AG09309 (cell line): ENCODE measurements at regions not wholly inside any gene's neighbourhood (a gene's known extent, or its start where the extent isn't known, plus 50 kb on each side); places are given as distances from the start of the nearest gene placed in this dataset.

Source experiments
- DNase-seq: peaks from one replicate; pipeline ENCODE4 v3.0.0-alpha.2; 2010; ENCODE audit warnings: low read depth
- H3K4me3 ChIP-seq: 2 replicates; pipeline ENCODE4 v1.5.1; 2011; ENCODE audit warnings: mild to moderate bottlenecking, low read depth, low read length, moderate library complexity; ENCODE audit not compliant: control insufficient read depth
- TF ChIP-seq, protein P1 (sequence below): IDR thresholded peaks from 2 replicates; pipeline ENCODE4 v1.5.1; 2011; ENCODE audit warnings: mild to moderate bottlenecking, low read depth, low read length, inconsistent platforms; ENCODE audit not compliant: insufficient read depth, control insufficient read depth; ENCODE audit errors: missing control alignments

DNA sequence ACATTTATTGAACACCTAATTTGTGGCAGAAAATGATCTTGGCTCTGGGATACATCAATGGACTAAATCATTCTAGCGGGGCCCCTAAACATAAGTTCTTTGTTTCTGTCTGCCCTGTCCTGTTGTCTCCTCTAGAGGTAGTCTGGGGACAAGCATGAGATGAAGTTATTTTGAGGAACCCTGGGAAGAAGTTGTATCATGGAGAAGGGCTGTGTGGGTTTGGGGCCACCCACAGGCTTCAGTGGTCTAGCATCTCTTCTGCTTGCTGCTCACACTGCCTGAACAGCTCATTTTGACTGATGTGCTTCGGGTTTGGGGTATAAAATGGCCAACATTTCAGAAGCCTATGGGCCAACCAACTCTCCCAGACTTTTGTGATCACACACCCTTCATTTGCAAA lies 50.3 kb upstream of the OSBPL11 start:
- no peak for DNase-seq
- no peak overlapping the region for H3K4me3 ChIP-seq
- TF ChIP-seq, protein P1, sequence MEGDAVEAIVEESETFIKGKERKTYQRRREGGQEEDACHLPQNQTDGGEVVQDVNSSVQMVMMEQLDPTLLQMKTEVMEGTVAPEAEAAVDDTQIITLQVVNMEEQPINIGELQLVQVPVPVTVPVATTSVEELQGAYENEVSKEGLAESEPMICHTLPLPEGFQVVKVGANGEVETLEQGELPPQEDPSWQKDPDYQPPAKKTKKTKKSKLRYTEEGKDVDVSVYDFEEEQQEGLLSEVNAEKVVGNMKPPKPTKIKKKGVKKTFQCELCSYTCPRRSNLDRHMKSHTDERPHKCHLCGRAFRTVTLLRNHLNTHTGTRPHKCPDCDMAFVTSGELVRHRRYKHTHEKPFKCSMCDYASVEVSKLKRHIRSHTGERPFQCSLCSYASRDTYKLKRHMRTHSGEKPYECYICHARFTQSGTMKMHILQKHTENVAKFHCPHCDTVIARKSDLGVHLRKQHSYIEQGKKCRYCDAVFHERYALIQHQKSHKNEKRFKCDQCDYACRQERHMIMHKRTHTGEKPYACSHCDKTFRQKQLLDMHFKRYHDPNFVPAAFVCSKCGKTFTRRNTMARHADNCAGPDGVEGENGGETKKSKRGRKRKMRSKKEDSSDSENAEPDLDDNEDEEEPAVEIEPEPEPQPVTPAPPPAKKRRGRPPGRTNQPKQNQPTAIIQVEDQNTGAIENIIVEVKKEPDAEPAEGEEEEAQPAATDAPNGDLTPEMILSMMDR = no peak

DNA sequence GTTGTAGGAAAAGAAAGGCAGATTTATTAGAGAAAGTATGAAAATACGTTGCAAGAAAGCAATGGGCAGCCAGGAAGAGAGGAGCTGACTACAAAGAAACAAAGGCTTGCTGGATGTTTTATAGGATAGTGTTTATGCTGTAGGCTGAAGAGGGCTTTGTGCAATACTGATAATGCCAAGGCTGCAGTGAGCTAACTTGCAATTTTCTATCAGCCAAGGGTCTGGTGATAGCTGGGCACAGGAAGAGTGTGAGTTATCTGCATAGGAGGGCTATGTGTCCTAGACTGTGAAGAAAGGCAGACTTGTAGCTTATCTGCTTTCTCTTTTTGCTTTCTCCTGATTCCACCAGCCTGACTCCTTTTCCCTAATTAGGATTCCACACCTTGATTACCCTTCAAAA lies 51.3 kb upstream of the OSBPL11 start:
- TF ChIP-seq, protein P1 = no peak
- DNase-seq = no peak
- no peak overlapping the region for H3K4me3 ChIP-seq

DNA sequence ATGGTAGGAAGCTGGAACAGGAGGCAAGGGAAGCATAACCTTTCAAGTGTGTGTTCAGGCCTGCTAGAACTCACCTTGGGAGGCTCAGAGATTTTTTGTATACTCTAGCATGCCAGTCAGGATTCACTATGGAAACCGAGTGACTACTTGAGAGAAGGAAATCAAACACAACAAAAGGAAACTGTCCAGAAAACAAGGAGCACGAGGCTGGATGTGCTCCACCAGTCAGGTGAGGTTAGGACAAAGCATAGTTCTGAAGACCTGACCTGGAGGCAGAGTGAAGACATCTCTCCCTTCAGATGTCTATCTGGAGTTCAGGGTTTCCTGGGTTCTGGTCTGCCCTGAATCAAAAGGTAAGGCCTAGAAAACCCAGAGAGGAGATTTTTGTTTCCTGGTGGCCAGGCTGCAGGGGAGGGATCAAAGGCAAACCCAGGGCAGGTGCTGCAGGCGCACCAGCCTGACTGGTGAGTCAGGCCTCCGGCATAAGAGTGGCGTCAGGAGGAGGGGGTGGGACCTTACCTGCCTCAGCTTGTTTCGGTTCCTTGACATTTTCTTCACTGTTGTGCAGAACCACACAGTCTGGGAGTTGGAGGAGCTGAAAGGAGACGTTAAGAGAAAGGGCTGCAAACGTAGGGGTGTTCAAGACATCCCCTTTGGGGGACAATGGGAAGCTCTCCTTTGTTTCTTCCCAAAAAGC lies 52.2 kb upstream of the OSBPL11 start:
- H3K4me3 ChIP-seq = no peak overlapping the region
- TF ChIP-seq, protein P1 = no peak
- DNase-seq = no peak

DNA sequence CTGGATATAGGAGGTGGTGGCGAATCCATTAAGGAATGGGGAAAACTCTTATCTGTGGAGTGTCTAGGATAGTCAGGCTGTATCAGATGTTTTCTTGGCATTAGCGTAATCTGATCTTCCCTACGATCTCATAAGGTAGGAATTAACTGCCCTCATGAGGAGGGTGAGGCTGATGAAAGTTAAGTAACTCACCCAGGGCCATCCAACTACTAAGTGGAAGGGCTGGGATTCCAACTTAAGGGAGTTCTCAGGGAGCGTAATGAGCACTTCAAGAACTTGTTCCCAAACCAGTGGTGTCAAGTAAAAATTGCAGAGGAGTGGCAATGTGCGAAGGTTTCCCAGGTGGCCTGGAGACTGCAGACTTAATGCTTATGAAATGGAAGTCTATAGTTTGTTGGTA lies 55.9 kb upstream of the OSBPL11 start:
- TF ChIP-seq, protein P1 = no peak
- H3K4me3 ChIP-seq = no peak overlapping the region
- peak; percentile 11 for DNase-seq

DNA sequence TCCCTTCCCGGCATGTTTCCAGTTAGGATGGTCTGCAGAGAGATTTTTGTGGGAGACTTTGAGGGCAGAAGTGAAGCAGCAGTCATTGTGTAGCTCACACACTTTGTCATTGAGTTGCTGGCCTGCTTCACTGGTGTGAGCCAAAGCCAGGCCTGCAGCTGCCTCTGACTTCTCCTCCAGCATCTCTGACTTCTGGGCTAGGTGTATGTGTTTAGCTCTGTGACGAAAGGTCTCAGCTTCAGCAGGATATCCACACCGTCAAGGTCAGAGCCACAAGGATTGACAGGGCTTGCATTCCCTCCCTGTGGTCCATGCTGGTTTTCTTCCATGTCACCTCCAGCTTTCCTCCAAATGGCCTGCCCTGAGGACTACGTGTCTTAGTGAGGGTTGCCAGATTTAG lies 57.1 kb upstream of the OSBPL11 start:
- no peak overlapping the region for H3K4me3 ChIP-seq
- DNase-seq = no peak
- TF ChIP-seq, protein P1 = no peak

DNA sequence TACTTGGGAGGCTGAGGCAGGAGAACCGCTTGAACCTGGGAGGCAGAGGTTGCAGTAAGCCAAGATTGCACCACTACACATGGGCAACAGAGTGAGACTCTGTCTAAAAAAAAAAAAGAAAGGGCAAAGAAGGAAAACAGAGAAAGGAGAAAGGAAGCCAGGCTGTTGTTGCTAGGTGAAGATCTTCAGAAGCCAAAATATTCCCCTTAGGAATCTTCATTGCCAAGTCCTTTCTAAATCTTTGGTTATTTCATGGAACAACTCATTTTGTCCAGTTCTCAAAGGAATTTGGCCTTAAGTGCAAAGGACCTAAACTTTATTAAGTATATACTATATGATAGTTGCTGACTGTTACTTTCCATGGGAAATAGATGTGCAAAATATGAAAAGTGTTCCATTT lies 59.2 kb upstream of the OSBPL11 start:
- TF ChIP-seq, protein P1 = no peak
- no peak for DNase-seq
- no peak overlapping the region for H3K4me3 ChIP-seq
